Left ventricle myocardium inferior (tissue), 1 donor: ENCODE measurements at regions not wholly inside any gene's neighbourhood (a gene's known extent, or its start where the extent isn't known, plus 50 kb on each side); places are given as distances from the start of the nearest gene placed in this dataset.

Experiments
- DNase-seq: peaks from one replicate; pipeline ENCODE4 v3.0.0-alpha.2; 2020
- H3K27ac ChIP-seq: fragments of 200-600 bp; replicated peaks from 2 replicates; pipeline ENCODE4 v1.8.0; 2021
- H3K27me3 ChIP-seq: fragments of 200-600 bp; 2 replicates; pipeline ENCODE4 v1.8.0; 2021; ENCODE audit warnings: low read depth
- H3K36me3 ChIP-seq: fragments of 200-600 bp; 2 replicates; pipeline ENCODE4 v1.8.0; 2021
- H3K4me1 ChIP-seq: fragments of 200-600 bp; 2 replicates; pipeline ENCODE4 v1.8.0; 2021
- H3K4me3 ChIP-seq: fragments of 200-600 bp; 2 replicates; pipeline ENCODE4 v1.8.0; 2021; ENCODE audit warnings: mild to moderate bottlenecking, moderate library complexity
- H3K9me3 ChIP-seq: fragments of 200-600 bp; replicated peaks from 2 replicates; pipeline ENCODE4 v1.8.0; 2021
- CTCF ChIP-seq: fragments of 200-600 bp; IDR thresholded peaks from 2 replicates; pipeline ENCODE4 v1.8.0; 2021; ENCODE audit warnings: antibody characterized with exemption, mild to moderate bottlenecking, borderline replicate concordance
- intact Hi-C: fragments of 100-400 bp; cut with micrococcal nuclease; formaldehyde crosslinking; loops from one replicate; pipeline ENCODE4 v1.11.0; 2022
- donor health status: DM: no; HTN: yes; CAD: no; lungs with severe emphysema.

GRCh38 chr1:60670302-60670701 lies 412.1 kb upstream of the NFIA start:
- H3K27ac ChIP-seq: no peak overlapping the region
- DNase-seq: no peak
- no peaks in the 10 kb centered on the region for H3K36me3 ChIP-seq
- H3K4me3 ChIP-seq: no peak overlapping the region
- no peaks in the 10 kb centered on the region for H3K27me3 ChIP-seq
- TF ChIP-seq CTCF: no peak
- intact Hi-C loops: no loop called here
- no peaks in the 10 kb centered on the region for H3K4me1 ChIP-seq
- no peaks in the 10 kb centered on the region for H3K9me3 ChIP-seq

DNA sequence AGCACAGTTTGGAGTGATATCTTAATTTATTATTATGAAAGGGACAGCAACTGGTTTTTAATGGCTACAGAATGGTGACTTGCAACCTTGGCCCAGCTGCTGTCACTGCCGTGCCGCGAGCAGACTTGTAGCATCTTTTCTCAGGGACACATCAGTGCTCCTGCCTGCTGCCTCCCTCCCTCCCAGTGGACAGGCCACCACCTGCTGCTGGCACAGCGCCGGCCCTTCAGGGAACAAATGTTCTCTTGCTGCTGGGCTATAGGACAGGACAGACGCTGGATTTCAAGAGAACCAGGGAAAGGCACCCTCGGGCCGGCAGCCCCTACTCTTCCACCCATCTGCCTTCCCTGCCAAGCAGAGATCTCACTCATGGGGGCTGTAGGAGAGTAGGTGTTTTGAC lies 413.8 kb upstream of the NFIA start:
- H3K27ac ChIP-seq: no peak overlapping the region
- H3K4me3 ChIP-seq: no peak overlapping the region
- no peaks in the 10 kb centered on the region for H3K36me3 ChIP-seq
- no peak for TF ChIP-seq CTCF
- H3K9me3 ChIP-seq: no peaks in the 10 kb centered on the region
- DNase-seq: no peak
- no peaks in the 10 kb centered on the region for H3K4me1 ChIP-seq
- intact Hi-C loops: no loop called here
- no peaks in the 10 kb centered on the region for H3K27me3 ChIP-seq

DNA sequence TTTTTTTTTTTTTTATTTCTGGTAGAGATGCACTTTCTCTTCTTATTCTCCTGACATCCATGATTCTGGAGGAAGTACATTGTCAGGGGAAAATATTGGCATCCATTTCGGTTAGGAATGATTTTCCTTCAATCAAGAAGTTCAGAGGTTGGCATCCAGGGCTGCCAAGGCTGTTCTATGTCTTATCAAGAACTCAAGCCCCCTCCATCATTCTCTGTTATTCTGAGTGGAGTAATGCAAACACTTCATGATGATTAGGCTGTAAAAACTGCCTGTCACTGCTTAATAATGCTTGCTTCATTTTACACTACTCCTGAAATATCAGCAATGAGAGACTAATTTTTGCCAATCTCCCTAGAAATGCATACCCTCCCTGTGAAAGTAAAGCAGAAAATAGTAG lies 417.1 kb upstream of the NFIA start:
- Histone ChIP-seq H3K27ac (no peak overlapping the region), H3K36me3 (no peaks in the 10 kb centered on the region), H3K4me1 (no peaks in the 10 kb centered on the region), H3K9me3 (no peaks in the 10 kb centered on the region), H3K4me3 (no peak overlapping the region), H3K27me3 (no peaks in the 10 kb centered on the region)
- intact Hi-C loops: no loop called here
- no peak for DNase-seq
- no peak for TF ChIP-seq CTCF

DNA sequence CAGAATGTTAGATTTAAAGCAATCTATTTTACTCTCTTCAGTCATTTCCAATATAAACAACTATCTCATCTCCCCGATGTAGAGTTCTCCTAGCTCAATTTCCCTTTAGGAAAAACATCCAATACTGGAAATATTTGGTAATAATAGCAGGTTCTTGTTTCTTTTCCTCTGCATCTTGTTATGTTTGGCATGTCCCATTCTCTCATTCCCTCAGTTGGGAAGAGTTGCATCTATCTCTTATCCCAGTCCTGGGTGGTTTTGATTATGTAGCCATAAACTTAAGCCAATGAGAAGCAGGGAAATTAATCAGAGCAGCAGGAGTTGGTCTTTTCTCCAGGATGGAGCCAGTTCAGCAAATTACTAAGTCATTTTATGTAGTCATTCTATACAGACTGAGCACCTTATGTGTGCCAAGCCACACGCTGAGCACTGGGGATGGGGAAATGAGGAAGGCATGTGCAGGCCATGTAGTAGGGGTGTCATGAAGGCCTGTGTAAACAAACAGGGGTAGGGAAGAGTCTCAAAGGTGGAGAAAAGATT lies 418.2 kb upstream of the NFIA start:
- Histone ChIP-seq H3K27me3 (no peaks in the 10 kb centered on the region), H3K9me3 (no peaks in the 10 kb centered on the region), H3K4me3 (no peak overlapping the region), H3K4me1 (no peaks in the 10 kb centered on the region), H3K27ac (no peak overlapping the region), H3K36me3 (no peaks in the 10 kb centered on the region)
- no peak for TF ChIP-seq CTCF
- intact Hi-C loops: no loop called here
- no peak for DNase-seq

DNA sequence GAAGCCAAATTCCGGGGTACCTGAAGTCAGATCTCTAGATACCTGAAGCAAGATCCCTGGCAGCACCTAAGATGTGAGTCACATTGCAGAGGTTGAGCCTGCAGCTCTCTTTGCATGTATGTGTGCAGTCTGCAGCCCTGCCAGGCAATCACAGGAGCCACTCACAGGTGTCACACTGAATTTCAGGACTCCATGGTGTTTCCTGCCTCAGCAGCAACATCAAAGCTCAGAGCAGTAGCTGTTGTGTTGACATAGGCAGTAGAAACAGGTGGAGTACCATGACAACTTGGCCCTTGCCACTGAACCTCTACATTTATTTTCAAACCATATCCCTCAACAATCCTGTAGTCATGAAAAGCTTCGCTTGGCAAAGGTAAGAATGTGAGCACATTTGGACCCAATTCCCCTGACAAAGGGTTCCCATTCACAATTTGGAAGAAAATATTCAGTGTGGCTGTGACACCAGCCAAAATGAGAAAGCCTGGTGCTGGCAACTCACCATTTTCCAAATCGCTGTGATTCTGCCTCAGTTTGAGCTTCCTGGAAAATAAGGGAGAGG lies 419.8 kb upstream of the NFIA start:
- H3K36me3 ChIP-seq: no peaks in the 10 kb centered on the region
- H3K27me3 ChIP-seq: no peaks in the 10 kb centered on the region
- H3K27ac ChIP-seq: no peak overlapping the region
- H3K4me1 ChIP-seq: no peaks in the 10 kb centered on the region
- no peak overlapping the region for H3K4me3 ChIP-seq
- H3K9me3 ChIP-seq: no peaks in the 10 kb centered on the region
- intact Hi-C loops: no loop called here
- DNase-seq: no peak
- no peak for TF ChIP-seq CTCF
